HUES6 (cell line): ENCODE measurements at regions not wholly inside any gene's neighbourhood (a gene's known extent, or its start where the extent isn't known, plus 50 kb on each side); places are given as distances from the start of the nearest gene placed in this dataset.
"Not testable (repeated sequence)": the region's sequence is repeated elsewhere in the genome, so short reads cannot be mapped to it uniquely, and the experiment has no call there.

Experiments
- H3K27ac ChIP-seq: 2 replicates; pipeline ENCODE4 v1.7.0; 2013; ENCODE audit warnings: low read depth, mild to moderate bottlenecking, low read length, inconsistent platforms
- H3K27me3 ChIP-seq: 2 replicates; pipeline ENCODE4 v1.6.1; 2013; ENCODE audit warnings: low read length; ENCODE audit not compliant: control insufficient read depth, insufficient read depth
- H3K36me3 ChIP-seq: 2 replicates; pipeline ENCODE4 v1.6.1; 2013; ENCODE audit warnings: low read length; ENCODE audit not compliant: control insufficient read depth, insufficient read depth
- H3K4me1 ChIP-seq: 2 replicates; pipeline ENCODE4 v1.6.1; 2013; ENCODE audit warnings: low read length; ENCODE audit not compliant: control insufficient read depth, insufficient read depth
- H3K4me3 ChIP-seq: 2 replicates; pipeline ENCODE4 v1.5.1; 2013; ENCODE audit warnings: low read depth, low read length
- H3K9ac ChIP-seq: one replicate; pipeline ENCODE4 v1.6.1; 2013; ENCODE audit warnings: mild to moderate bottlenecking, low read length
- H3K9me3 ChIP-seq: 2 replicates; pipeline ENCODE4 v1.6.1; 2013; ENCODE audit warnings: low read depth, low read length; ENCODE audit not compliant: control insufficient read depth, insufficient read depth

GRCh38 chr2:2655453-2656114 is 324.5 kb upstream of the MYT1L start:
- Histone ChIP-seq H3K27ac (no peak overlapping the region), H3K4me1 (no peaks in the 10 kb centered on the region), H3K27me3 (no peaks in the 10 kb centered on the region), H3K36me3 (no peaks in the 10 kb centered on the region), H3K9me3 (peaks cover 17% of the 10 kb centered on the region), H3K4me3 (no peak overlapping the region), H3K9ac (no peak overlapping the region)

- Histone ChIP-seq H3K9ac (no peak overlapping the region), H3K36me3 (no peaks in the 10 kb centered on the region), H3K4me1 (no peaks in the 10 kb centered on the region), H3K27ac (no peak overlapping the region), H3K27me3 (no peaks in the 10 kb centered on the region), H3K4me3 (no peak overlapping the region), H3K9me3 (0 out of 2 replicates have a peak, but pooled peaks cover under 1% of the 10 kb centered on the region)
Observed at GRCh38 chr2:2653231-2653630, 322.2 kb upstream of the MYT1L start.

GRCh38 chr2:2650608-2651375 is 319.7 kb upstream of the MYT1L start:
- Histone ChIP-seq H3K4me1 (0 out of 2 replicates have a peak, but pooled peaks cover 6% of the 10 kb centered on the region), H3K4me3 (no peak overlapping the region), H3K36me3 (no peaks in the 10 kb centered on the region)

GRCh38 chr2:2649109-2650072 is 318.3 kb upstream of the MYT1L start:
- H3K9ac ChIP-seq, result no peak overlapping the region
- H3K9me3 ChIP-seq, result peaks cover 4% of the 10 kb centered on the region; the same call in 1 of the 2 replicates

More at GRCh38 chr2:2650608-2651375, 319.7 kb upstream of the MYT1L start:
- Histone ChIP-seq H3K27ac (no peak overlapping the region), H3K9me3 (peaks cover 4% of the 10 kb centered on the region; the same call in 1 of the 2 replicates), H3K9ac (no peak overlapping the region), H3K27me3 (no peaks in the 10 kb centered on the region)

GRCh38 chr2:2648094-2648493 is 317.0 kb upstream of the MYT1L start:
- H3K4me3 ChIP-seq, result no peak overlapping the region
- H3K9me3 ChIP-seq, result peaks cover 4% of the 10 kb centered on the region; the same call in 1 of the 2 replicates
- H3K4me1 ChIP-seq, result 0 out of 2 replicates have a peak, but pooled peaks cover 6% of the 10 kb centered on the region
- no peaks in the 10 kb centered on the region for H3K36me3 ChIP-seq
- no peaks in the 10 kb centered on the region for H3K27me3 ChIP-seq
- no peak overlapping the region for H3K9ac ChIP-seq
- no peak overlapping the region for H3K27ac ChIP-seq

More at GRCh38 chr2:2649109-2650072, 318.3 kb upstream of the MYT1L start:
- Histone ChIP-seq H3K4me3 (no peak overlapping the region), H3K27me3 (no peaks in the 10 kb centered on the region), H3K4me1 (0 out of 2 replicates have a peak, but pooled peaks cover 6% of the 10 kb centered on the region), H3K27ac (no peak overlapping the region), H3K36me3 (no peaks in the 10 kb centered on the region)

GRCh38 chr2:2647141-2647541 is 316.1 kb upstream of the MYT1L start:
- H3K27me3 ChIP-seq, result no peaks in the 10 kb centered on the region
- H3K9me3 ChIP-seq, result peaks cover 4% of the 10 kb centered on the region; the same call in 1 of the 2 replicates
- H3K9ac ChIP-seq, result no peak overlapping the region
- no peaks in the 10 kb centered on the region for H3K36me3 ChIP-seq
- no peak overlapping the region for H3K27ac ChIP-seq
- H3K4me1 ChIP-seq, result 0 out of 2 replicates have a peak, but pooled peaks cover 6% of the 10 kb centered on the region
- no peak overlapping the region for H3K4me3 ChIP-seq

- Histone ChIP-seq H3K27me3 (no peaks in the 10 kb centered on the region), H3K9me3 (peaks cover 4% of the 10 kb centered on the region; the same call in 1 of the 2 replicates), H3K4me1 (0 out of 2 replicates have a peak, but pooled peaks cover 6% of the 10 kb centered on the region), H3K27ac (no peak overlapping the region), H3K36me3 (no peaks in the 10 kb centered on the region), H3K4me3 (no peak overlapping the region), H3K9ac (no peak overlapping the region)
Observed at GRCh38 chr2:2646433-2647051, 315.5 kb upstream of the MYT1L start.

GRCh38 chr2:2645162-2645855 is 314.2 kb upstream of the MYT1L start:
- no peaks in the 10 kb centered on the region for H3K36me3 ChIP-seq
- H3K4me1 ChIP-seq, result 0 out of 2 replicates have a peak, but pooled peaks cover 6% of the 10 kb centered on the region
- H3K27ac ChIP-seq, result no peak overlapping the region
- no peak overlapping the region for H3K9ac ChIP-seq
- no peak overlapping the region for H3K4me3 ChIP-seq
- no peaks in the 10 kb centered on the region for H3K27me3 ChIP-seq
- peaks cover 4% of the 10 kb centered on the region; the same call in 1 of the 2 replicates for H3K9me3 ChIP-seq

- H3K9me3 ChIP-seq, H3K36me3 ChIP-seq, H3K9ac ChIP-seq, H3K27ac ChIP-seq, H3K27me3 ChIP-seq, H3K4me1 ChIP-seq, H3K4me3 ChIP-seq: not testable (repeated sequence)
Observed at GRCh38 chr2:2644751-2645150, 313.7 kb upstream of the MYT1L start.

- H3K27me3 ChIP-seq, result no peaks in the 10 kb centered on the region
- H3K9ac ChIP-seq, result no peak overlapping the region
- no peaks in the 10 kb centered on the region for H3K36me3 ChIP-seq
- H3K27ac ChIP-seq, result no peak overlapping the region
- H3K9me3 ChIP-seq, result peaks cover 4% of the 10 kb centered on the region; the same call in 1 of the 2 replicates
- 0 out of 2 replicates have a peak, but pooled peaks cover 6% of the 10 kb centered on the region for H3K4me1 ChIP-seq
- H3K4me3 ChIP-seq, result no peak overlapping the region
Observed at GRCh38 chr2:2644040-2644439, 313.0 kb upstream of the MYT1L start.
